Prostate gland (tissue), 2 donors: ENCODE measurements at regions not wholly inside any gene's neighbourhood (a gene's known extent, or its start where the extent isn't known, plus 50 kb on each side); places are given as distances from the start of the nearest gene placed in this dataset.

Experiments used
- DNase-seq: peaks from one replicate; pipeline ENCODE4 v3.0.0-alpha.2; 2019; ENCODE audit warnings: low spot score
- H3K27ac ChIP-seq, 2 donors: fragments of 200-600 bp; sonication (generic); 2 replicates each; pipeline ENCODE4 v1.5.1; 2017 to 2019
- H3K27me3 ChIP-seq: fragments of 200-600 bp; sonication (generic); replicated peaks from 2 replicates; pipeline ENCODE4 v1.5.1; 2019; ENCODE audit not compliant: insufficient read depth
- H3K36me3 ChIP-seq, 2 donors: fragments of 200-600 bp; sonication (generic); 1 replicate in 1 of 2; 2 replicates in 1 of 2; pipeline versions ENCODE4 v1.5.1 to v1.8.1; 2017 to 2019
- H3K4me1 ChIP-seq: fragments of 200-600 bp; sonication (generic); replicated peaks from 2 replicates; pipeline ENCODE4 v1.5.1; 2019
- H3K4me3 ChIP-seq, 2 donors: fragments of 200-600 bp; sonication (generic); 2 replicates each; pipeline ENCODE4 v1.5.1; 2017 to 2019
- H3K9me3 ChIP-seq: fragments of 200-600 bp; sonication (generic); 2 replicates; pipeline ENCODE4 v1.5.1; 2017
- POLR2A ChIP-seq: fragments of 450-650 bp; IDR thresholded peaks from one replicate; pipeline ENCODE4 v1.6.1; 2016; ENCODE audit warnings: antibody characterized with exemption, mild to moderate bottlenecking
- POLR2AphosphoS5 ChIP-seq: sonication (generic); formaldehyde crosslinking; IDR thresholded peaks from one replicate; pipeline ENCODE4 v1.6.1; 2017; ENCODE audit warnings: antibody characterized with exemption
- WGBS: methylation state at CpG from one replicate; pipeline ENCODE4 v1.1.5; 2018; 5-methylcytosine and 5-hydroxymethylcytosine counted together
- intact Hi-C: fragments of 100-400 bp; cut with DNase I; formaldehyde crosslinking; loops from one replicate; pipeline ENCODE4 v1.14.2; 2022
- TF ChIP-seq, protein P1 (sequence below), 4 experiments: fragments of 200-600 bp in 2 of 4; fragments of 450-650 bp in 2 of 4; sonication (generic) in 2 of 4; IDR thresholded peaks; 1 replicate in 3 of 4; 2 replicates in 1 of 4; pipeline ENCODE4 v1.5.1; 2016 to 2019; ENCODE audit warnings: antibody characterized with exemption in 4 of 4, mild to moderate bottlenecking in 2 of 4, moderate library complexity in 2 of 4

DNA sequence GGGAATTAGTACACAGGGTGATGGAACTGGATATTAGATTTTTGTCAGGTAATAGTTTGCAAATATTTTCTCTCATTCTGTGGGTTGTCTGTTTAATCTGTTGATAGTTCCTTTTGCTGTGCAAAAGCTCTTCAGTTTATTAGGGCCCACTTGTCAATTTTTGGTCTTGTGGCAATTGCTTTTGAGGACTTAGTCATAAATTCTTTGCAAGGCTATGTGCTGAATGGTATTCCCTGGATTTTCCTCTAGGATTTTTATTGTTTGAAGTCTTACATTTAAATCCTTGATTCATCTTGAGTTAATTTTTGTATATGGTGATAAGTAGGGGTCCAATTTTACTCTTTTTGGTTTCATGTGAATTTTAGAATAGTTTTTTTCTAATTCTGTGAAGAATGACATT lies 111.3 kb downstream of the ARRDC4 start:
- no peak for TF ChIP-seq POLR2AphosphoS5
- TF ChIP-seq, protein P1, sequence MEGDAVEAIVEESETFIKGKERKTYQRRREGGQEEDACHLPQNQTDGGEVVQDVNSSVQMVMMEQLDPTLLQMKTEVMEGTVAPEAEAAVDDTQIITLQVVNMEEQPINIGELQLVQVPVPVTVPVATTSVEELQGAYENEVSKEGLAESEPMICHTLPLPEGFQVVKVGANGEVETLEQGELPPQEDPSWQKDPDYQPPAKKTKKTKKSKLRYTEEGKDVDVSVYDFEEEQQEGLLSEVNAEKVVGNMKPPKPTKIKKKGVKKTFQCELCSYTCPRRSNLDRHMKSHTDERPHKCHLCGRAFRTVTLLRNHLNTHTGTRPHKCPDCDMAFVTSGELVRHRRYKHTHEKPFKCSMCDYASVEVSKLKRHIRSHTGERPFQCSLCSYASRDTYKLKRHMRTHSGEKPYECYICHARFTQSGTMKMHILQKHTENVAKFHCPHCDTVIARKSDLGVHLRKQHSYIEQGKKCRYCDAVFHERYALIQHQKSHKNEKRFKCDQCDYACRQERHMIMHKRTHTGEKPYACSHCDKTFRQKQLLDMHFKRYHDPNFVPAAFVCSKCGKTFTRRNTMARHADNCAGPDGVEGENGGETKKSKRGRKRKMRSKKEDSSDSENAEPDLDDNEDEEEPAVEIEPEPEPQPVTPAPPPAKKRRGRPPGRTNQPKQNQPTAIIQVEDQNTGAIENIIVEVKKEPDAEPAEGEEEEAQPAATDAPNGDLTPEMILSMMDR (IDR thresholded peaks at IDR 0.05): no peak
- no peak for TF ChIP-seq POLR2A
- H3K27ac ChIP-seq: no peak overlapping the region
- no peaks in the 10 kb centered on the region for H3K9me3 ChIP-seq
- intact Hi-C loops: no loop called here
- DNase-seq: no peak
- H3K4me1 ChIP-seq: no peaks in the 10 kb centered on the region
- no peaks in the 10 kb centered on the region for H3K36me3 ChIP-seq
- H3K27me3 ChIP-seq: no peaks in the 10 kb centered on the region
- H3K4me3 ChIP-seq: no peak overlapping the region

DNA sequence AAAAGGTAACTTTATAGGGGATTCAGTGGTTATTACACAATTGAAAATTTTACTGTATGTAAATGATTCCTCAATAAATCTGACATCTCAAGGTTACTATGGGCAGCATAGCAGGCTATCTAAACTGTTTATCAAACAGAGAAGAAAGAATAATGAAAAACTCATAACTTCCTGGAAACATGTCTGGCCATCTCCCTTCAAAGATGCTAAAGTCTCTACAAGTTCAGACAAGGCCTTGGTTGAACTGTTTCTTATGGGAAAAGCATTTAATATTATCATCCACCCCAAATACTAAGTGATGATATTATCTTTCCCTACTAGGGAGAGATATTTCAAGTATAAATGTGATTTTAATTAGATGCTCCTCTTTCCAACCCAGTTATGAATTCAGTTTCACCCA lies 114.9 kb downstream of the ARRDC4 start:
- Histone ChIP-seq H3K4me1 (no peaks in the 10 kb centered on the region), H3K27ac (no peak overlapping the region), H3K36me3 (no peaks in the 10 kb centered on the region), H3K9me3 (no peaks in the 10 kb centered on the region), H3K27me3 (no peaks in the 10 kb centered on the region), H3K4me3 (no peak overlapping the region)
- TF ChIP-seq, protein P1 (IDR thresholded peaks at IDR 0.05): no peak
- TF ChIP-seq POLR2A (no peak), POLR2AphosphoS5 (no peak)
- intact Hi-C loops: no loop called here
- no peak for DNase-seq

DNA sequence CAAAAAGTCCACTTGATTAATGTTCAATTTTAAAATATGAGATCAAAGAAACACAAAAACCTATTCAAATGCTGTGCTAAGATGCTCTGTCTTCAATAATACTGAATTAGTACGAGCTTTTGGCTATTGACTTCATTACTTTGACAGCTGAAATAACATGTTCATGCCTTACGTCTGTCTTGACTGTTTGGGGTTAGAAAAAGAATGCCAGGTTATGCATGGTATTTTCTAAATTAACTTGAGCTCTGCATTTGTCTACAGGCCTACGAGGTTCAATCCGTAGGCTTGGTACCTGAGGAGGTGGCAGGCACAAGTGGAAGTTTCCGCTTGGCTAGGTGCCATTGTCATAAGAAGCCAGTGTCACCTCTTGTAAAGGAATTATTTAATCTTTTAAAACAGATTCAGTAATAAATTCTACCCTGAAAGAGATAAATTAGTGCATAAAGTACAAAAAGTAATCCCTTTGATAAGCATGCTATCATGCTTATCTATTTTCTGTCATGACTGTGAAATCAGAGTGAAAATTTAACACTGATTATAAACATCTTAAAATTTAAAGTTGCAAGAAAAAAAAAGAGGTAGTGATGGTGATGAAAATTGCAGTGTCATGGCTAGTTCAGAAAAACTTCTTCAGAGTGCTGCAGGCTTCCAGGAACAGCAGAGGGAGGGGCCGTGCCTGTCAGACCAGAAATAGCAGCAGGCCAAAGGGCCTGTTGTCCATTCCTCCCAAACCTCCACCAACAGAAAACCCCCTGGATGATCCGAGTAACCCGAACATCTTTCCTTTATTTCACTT lies 115.7 kb downstream of the ARRDC4 start:
- intact Hi-C loops: no loop called here
- no peak overlapping the region for H3K4me3 ChIP-seq
- no peaks in the 10 kb centered on the region for H3K27me3 ChIP-seq
- H3K4me1 ChIP-seq: no peaks in the 10 kb centered on the region
- WGBS: 45% methylated on average over 8 of the region's 8 CpGs
- no peaks in the 10 kb centered on the region for H3K36me3 ChIP-seq
- no peak for TF ChIP-seq POLR2A
- TF ChIP-seq POLR2AphosphoS5: no peak
- TF ChIP-seq, protein P1 (IDR thresholded peaks at IDR 0.05): no peak
- no peak overlapping the region for H3K27ac ChIP-seq
- DNase-seq: no peak
- no peaks in the 10 kb centered on the region for H3K9me3 ChIP-seq

DNA sequence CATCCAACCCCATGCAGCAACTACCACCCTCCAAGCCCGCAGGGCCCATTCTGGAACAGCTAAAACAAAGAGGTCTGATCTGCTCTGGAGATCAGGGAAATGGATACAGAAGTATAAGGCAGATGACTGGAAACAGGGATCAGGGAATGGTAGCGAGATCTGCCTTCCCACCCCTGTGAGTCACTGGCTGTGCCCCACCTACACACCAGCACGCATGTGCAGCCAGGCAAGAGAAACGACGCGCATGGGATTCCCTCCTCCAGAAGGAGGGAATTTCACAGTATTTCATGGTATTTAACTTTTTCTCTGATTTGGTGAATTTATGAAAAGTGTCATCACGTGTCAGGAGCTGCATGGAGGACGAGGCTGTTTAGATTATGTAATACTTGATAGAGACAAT lies 116.7 kb downstream of the ARRDC4 start:
- H3K27me3 ChIP-seq: no peaks in the 10 kb centered on the region
- H3K4me1 ChIP-seq: no peaks in the 10 kb centered on the region
- DNase-seq: no peak
- 81% methylated on average over 8 of the region's 8 CpGs for WGBS
- H3K36me3 ChIP-seq: no peaks in the 10 kb centered on the region
- TF ChIP-seq POLR2AphosphoS5: no peak
- no peak for TF ChIP-seq POLR2A
- TF ChIP-seq, protein P1 (IDR thresholded peaks at IDR 0.05): no peak
- intact Hi-C loops: no loop called here
- no peak overlapping the region for H3K27ac ChIP-seq
- H3K9me3 ChIP-seq: no peaks in the 10 kb centered on the region
- no peak overlapping the region for H3K4me3 ChIP-seq

DNA sequence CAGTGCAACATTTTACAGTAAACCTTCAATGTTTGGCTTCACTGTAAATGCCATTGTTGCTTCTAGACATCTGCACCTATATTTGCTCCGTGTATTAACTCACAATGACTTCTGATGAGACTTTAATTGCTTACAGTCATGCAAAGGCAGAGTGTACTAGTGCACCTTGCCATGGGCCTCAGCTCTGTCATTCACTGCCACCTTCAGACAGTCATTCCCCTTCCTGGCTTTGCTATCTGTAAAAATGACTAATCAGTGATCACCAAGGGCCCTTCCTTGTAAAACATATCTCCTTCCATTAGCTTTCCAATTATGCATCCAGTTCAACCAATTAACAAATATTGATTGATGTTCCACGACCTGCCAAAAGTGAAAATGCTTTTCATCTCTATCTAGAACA lies 120.3 kb downstream of the ARRDC4 start:
- no peaks in the 10 kb centered on the region for H3K27me3 ChIP-seq
- H3K9me3 ChIP-seq: no peaks in the 10 kb centered on the region
- no peak for DNase-seq
- no peaks in the 10 kb centered on the region for H3K36me3 ChIP-seq
- 66% methylated on average over 2 of the region's 2 CpGs for WGBS
- no peak overlapping the region for H3K27ac ChIP-seq
- H3K4me3 ChIP-seq: no peak overlapping the region
- H3K4me1 ChIP-seq: no peaks in the 10 kb centered on the region
- TF ChIP-seq POLR2AphosphoS5: no peak
- TF ChIP-seq POLR2A: no peak
- intact Hi-C loops: loop anchor here (5.0 to 10.0 kb wide), 2 partner anchors 97 to 204 kb away; no protein-coding TSS in a partner anchor
